DMS 273 (cell line): ENCODE measurements at regions not wholly inside any gene's neighbourhood (a gene's known extent, or its start where the extent isn't known, plus 50 kb on each side); places are given as distances from the start of the nearest gene placed in this dataset.
"Not testable (repeated sequence)": the region's sequence is repeated elsewhere in the genome, so short reads cannot be mapped to it uniquely, and the experiment has no call there.

ENCODE experiments used
- DNase-seq: peaks from one replicate; lab custom pipeline; 2025; ENCODE audit not compliant: unreplicated experiment; lab: John Stamatoyannopoulos, UW

GRCh38 chr2:239719791-239720360, 305.3 kb downstream of the NDUFA10 start:
- no peak for DNase-seq

GRCh38 chr2:239718991-239719390, 306.2 kb downstream of the NDUFA10 start:
- not testable (repeated sequence) for DNase-seq

DNA sequence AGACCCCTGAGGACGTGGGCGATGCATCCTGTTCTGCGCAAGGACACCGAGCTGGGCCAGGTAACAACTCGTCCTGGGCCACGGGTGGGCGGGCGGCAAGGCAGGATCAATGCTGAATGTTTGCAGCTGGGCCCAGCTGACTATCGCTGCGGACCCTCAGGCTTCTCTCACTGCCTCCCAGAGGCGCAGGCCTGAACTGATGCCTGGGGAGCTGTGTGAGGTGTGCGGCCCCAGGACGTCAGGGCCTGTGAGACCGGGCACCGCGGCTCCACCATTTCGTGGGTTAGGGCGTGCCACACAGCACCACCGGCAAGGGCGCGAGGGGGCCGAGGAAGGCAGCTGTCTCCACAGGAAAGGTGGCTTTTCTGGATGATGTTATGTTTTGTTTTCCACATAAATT, 307.4 kb downstream of the NDUFA10 start:
- DNase-seq, result no peak

GRCh38 chr2:239717319-239717675, 307.8 kb downstream of the NDUFA10 start:
- DNase-seq, result no peak

DNA sequence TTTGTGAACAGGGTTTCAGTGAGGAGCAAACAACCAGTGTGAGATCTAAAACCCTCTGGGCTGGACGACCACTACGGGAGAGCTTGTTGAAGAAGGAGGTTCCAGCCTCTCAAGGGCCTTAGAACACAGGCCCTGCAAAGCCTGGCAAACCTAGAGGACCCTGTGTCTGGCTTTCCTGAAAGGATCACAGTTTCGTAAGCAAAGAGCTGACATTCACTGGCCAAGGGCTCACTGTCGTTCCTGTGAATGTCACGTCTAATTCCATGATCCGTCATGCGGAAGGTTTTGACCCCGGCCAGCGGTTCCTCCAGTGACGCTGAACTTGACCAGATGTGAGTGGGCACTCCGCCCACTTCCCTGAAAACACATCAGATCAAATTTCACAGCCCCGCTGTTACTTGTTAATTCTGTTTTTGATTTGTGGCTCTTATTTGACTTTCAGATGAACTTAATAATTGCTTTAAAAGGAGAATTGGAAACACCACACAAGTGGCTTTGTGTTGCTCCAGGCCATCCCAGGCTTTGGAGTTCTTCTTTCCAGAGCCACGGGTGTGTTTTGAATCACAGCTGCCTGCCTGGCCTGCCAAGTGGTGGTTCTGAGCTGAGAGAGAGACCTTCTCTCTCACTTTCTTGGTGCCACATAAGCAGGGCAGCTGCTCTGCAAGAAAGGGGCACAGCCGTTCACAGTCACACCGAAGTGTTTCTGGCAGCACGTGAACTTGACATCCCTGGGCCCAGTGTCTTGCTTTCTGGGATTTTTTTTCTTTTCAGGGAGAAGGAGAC, 308.4 kb downstream of the NDUFA10 start:
- peak; percentile 74 for DNase-seq

GRCh38 chr2:239716009-239716408, 309.1 kb downstream of the NDUFA10 start:
- DNase-seq, result no peak

DNA sequence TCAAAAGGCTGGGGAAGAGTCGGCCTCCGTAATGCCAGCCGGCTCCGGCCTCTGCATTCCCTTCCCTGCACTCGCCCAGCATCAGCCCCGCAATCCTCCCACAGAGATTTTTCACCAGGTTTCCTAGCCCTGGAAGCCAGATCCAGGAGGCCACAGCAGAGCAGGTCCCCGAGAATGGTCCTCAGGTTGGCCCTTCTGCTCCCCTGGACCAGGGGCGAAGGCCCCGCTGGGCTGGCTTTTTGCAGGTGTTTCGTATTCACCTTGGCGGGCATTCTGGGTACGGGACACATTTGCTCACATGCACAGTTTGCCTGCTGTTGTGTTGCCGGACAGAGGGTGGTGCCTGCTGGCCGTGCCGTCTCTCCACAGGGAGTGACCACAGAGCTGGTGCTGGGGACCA, 309.5 kb downstream of the NDUFA10 start:
- DNase-seq, result no peak

DNA sequence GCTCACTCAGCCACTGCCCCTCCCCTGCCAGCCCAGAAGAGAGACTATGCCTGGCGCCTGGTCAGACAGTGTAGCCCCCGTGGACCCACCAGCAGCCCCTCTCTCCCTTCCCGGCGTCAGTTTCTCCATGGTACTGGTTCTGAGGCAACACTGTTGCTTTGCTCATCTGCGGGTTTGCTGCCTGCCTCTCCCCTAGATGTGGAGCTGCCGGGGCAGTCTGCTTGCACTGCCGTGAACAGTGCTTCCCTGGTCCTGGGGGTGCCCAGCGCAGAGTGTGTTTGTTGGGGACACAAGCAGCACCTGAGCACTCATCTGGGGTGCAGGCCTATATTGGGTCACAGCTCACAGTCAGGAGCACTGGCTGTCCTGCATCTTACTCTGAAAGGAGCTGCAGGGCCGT, 309.9 kb downstream of the NDUFA10 start:
- no peak for DNase-seq

GRCh38 chr2:239714116-239714515, 311.0 kb downstream of the NDUFA10 start:
- no peak for DNase-seq

DNA sequence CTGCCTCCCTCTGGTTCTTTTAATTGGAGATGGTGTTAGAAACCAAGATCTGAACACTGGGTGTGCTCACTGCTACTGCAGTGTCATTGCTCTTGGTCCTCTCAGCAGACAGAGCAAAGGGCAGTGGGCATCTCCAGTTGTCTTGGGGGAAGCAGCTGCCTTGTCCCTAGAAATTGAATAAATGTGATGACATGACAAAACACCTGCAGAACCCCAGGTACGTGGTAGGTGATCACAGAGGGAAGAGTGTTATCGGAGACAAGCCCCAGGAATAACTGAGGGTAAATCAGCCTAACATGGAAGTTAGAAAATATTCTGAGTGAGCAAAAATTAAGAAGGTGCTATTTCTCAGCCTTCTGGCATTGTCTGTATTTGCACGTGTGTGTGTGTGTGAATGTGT, 311.9 kb upstream of the HDAC4 start:
- no peak for DNase-seq

DNA sequence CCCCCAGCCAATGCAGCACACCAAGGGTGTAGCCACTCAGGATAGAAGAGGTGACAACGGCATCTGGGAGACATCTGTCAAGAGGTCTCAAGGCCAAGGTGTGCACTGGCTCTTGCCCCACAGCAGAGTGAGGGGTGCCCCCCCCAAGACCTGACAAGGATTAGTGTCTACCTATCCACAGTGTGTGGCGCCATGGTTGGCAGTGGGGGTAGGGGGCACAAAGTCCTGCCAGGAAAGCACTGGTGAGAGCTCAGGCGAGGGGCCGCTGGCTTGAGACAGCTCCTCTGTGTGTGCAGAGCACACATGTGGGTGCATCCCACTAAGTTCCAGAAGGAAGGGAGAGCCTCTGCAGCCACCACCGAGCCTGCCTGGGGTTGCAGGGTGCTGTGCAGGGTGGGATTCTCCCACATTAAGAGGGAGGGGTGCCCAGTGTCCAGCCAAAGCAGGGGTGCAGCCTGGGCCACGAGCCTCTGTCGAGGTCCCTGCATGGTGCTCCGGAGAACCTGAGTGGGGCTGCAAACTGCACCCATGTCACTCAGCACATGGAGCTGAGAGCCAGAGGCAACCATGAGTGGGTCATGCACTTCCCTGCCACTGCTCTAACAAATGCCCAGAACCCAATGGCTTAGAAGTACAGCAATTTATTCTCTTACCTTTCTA, 311.2 kb upstream of the HDAC4 start:
- no peak for DNase-seq

GRCh38 chr2:239710953-239711861, 310.4 kb upstream of the HDAC4 start:
- no peak for DNase-seq

- DNase-seq, result no peak
These were observed 305.5 kb upstream of the HDAC4 start for GRCh38 chr2:239706367-239706766.

DNA sequence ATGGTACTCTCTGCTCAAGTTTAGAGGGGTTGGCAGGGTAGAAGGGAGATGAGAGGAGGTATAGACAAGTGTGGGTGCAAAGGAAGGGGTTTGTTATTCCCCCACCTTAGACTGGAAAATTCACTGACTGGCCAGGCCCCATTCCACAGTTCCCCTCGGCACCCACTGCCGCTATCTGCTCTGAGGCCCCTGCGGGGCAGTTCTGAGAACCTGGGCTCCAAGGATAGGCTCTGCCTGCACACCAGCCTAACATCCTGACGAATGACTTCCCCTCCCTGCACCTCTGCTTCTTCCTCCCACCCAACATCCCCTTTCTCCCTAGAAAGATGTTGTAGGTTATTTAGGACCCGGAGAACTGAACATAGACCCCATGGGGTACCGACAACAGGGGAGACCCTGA, 303.9 kb upstream of the HDAC4 start:
- no peak for DNase-seq

DNA sequence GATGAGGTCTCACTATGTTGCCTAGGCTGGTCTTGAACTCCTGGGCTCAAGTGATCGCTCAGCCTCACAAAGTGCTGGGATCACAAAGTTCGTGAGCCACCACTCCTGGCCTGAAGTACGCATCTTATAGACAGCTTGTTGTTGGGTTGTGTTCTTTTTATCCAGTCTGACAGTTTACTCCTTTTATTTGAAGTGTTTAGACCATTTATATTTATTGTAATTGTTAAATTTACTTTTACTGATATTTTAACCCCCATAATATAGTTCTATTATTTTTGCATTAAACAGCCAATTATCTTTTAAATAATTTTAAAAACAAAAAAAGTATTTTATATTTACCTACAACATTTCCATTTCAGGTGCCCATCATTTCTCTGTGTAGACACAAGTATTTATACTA, 303.0 kb upstream of the HDAC4 start:
- no peak for DNase-seq

DNA sequence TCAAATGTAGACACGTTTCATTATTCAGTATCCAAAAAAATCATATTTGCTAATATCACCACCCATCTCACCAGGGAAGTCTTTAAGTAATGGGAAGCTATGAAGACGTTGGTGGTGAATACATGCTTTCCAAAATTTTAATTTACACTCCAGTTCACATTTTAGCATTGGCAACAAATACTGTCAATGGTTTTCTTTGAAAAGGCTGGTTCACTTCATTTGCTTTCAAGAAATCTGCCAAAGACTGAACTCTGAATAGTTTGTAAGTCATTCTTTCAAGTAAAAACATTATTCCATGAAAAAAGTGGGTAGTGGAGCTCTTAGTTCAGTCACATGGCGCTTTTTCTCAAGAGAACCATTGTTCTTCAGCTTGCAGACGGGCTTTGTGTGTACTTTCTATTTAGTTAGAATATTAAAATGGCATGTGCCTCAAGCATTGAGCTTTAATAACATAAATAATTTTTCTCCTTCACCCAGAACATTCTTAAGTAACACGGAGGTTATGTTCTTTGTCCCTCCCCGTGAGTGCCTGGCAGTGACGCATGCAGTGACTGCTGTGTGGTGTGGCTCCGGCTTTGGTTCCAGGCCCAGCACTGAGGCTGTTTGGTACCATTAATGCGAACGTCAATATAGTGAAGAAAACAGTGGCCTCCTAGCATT, 300.0 kb upstream of the HDAC4 start:
- DNase-seq, result no peak

DNA sequence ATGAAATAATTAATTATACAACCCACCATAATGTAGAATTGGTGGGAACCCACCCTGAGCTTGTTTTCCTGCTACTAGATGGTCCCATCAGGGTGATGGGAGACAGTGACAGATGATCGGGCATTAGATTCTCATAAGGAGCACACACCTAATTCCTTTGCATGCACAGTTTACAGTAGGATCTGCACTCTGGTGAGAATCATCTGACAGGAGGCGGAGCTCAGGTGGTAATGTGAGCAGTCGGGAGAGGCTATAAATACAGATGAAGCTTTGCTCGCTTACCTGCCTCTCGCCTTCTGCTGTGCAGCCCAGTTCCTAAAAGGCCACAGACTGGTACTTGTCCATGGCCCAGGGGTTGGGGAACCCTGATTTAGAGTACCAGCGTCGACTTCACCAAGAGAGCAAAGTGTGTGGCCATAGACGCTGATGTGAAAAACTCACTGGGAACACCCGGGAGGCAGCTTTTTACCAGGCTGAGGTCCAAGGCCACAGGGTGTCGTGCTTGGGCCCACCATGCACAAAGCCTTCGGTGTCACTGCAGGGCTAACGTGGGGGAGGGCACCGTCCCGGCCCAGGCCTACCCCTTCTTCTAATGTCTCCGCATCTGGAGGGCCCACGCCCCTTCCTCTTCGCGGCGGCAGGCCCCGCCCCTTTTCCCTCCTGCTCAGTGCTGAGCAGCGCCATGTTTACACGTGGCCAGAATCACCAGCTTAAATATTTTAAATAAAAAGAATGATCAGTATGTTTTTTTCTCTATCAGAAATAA, 296.8 kb upstream of the HDAC4 start:
- DNase-seq, result no peak

DNA sequence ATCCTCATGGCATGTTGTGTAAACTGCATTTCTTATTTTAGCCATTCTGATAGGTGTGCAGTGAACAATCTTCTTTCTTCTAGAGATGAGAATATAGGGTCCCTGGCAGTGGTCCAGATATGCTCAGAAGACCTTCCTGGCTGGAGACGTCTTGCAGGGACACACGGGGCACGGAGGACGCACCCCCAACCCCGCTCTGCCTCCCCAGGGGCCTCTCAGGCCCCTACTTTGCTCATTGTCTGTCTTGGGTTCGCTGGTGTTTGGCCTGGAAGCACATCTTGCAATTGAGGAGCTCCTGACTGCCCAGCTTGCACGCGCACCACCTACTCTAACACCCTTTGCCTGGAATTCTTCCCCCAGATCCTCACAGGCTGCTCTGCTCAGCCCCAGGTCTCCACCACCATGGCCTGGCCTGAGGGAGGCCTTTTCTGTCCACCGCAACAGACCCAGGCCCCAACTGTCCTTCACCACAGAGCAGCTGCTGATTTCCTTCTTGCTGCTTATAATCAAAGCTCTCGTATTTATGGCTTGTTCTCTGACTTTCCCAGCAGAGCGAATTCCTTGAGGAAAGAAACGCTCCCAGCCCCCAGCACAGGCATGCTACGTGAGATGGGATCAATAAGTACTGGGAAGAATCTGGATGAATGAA, 295.9 kb upstream of the HDAC4 start:
- DNase-seq, result no peak

DNA sequence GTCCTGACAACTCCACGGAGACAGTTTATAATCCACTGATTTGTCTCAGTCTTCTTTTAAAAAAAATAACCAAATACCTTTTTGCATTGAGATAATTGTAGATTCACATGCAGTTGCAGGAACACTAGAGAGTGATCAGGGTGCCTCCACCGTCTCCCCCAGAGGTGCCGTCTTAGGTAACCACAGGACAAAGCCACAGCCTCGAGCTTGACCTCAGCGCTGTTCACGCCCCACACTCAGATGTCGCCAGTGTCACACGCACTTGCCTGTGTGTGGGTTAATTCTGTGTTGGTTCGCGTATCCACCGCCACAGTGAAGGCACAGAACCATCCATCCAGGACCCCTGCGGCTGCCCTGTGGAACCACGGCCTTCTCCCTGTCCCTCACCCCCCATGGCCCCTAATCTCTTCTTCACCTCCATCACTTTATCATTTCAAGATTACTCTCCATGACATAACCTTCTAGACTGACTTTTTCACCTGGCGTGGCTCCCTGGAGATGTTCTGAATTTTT, 295.0 kb upstream of the HDAC4 start:
- DNase-seq, result no peak
